HEK293 (cell line): ENCODE measurements at regions not wholly inside any gene's neighbourhood (a gene's known extent, or its start where the extent isn't known, plus 50 kb on each side); places are given as distances from the start of the nearest gene placed in this dataset.

Source experiments
- CTCF ChIA-PET: fragments of 350-600 bp; formaldehyde crosslinking; extraction: SDS; loops from one replicate; lab custom pipeline; 2021; ENCODE audit warnings: antibody characterized with exemption; lab: Yijun Ruan, JAX
- POLR2A ChIA-PET: fragments of 300-600 bp; formaldehyde crosslinking; extraction: SDS; loops from one replicate; lab custom pipeline; 2020; ENCODE audit warnings: antibody characterized with exemption, inconsistent platforms; lab: Yijun Ruan, JAX
- H3K27ac ChIP-seq: fragments of 200-500 bp; sonication (Bioruptor generic); 2 replicates; pipeline ENCODE4 v1.5.1; 2014; ENCODE audit warnings: low read depth, low read length, control low read depth, inconsistent platforms; ENCODE audit errors: extremely low read depth
- H3K36me3 ChIP-seq, 2 experiments: fragments of 200-500 bp in 1 of 2; sonication (Bioruptor generic) in 1 of 2; 1 replicate in 1 of 2; 2 replicates in 1 of 2; pipeline ENCODE4 v1.5.1; 2014 to 2017; ENCODE audit warnings: inconsistent platforms in 2 of 2, low read length in 2 of 2; ENCODE audit not compliant: control insufficient read depth in 2 of 2, insufficient read depth in 1 of 2
- H3K4me1 ChIP-seq: fragments of 200-500 bp; sonication (Bioruptor generic); 2 replicates; pipeline ENCODE4 v1.5.1; 2014; ENCODE audit warnings: mild to moderate bottlenecking, low read length, inconsistent platforms; ENCODE audit not compliant: control insufficient read depth, insufficient read depth
- H3K4me3 ChIP-seq: 2 replicates; pipeline ENCODE4 v1.5.1; 2011; ENCODE audit warnings: low read depth, mild to moderate bottlenecking, control low read depth, low read length, moderate library complexity
- H3K9me3 ChIP-seq: fragments of 200-500 bp; sonication (Bioruptor generic); 2 replicates; pipeline ENCODE4 v1.5.1; 2014; ENCODE audit warnings: low read depth, low read length, inconsistent platforms; ENCODE audit not compliant: control insufficient read depth, insufficient read depth
- GLIS1 ChIP-seq: fragments of 450-650 bp; formaldehyde crosslinking; IDR thresholded peaks from 2 replicates; pipeline ENCODE4 v1.5.1; 2016; ENCODE audit warnings: missing biosample characterization, missing genetic modification characterization
- TSHZ1 ChIP-seq: fragments of 450-650 bp; formaldehyde crosslinking; IDR thresholded peaks from 2 replicates; pipeline ENCODE4 v1.5.1; 2016; ENCODE audit warnings: missing biosample characterization, missing genetic modification characterization, borderline replicate concordance
- ZNF239 ChIP-seq: fragments of 450-650 bp; formaldehyde crosslinking; IDR thresholded peaks from 2 replicates; pipeline ENCODE4 v1.5.1; 2016; ENCODE audit warnings: missing biosample characterization, missing genetic modification characterization
- ZNF248 ChIP-seq: fragments of 450-650 bp; formaldehyde crosslinking; IDR thresholded peaks from 2 replicates; pipeline ENCODE4 v1.5.1; 2017; ENCODE audit warnings: missing biosample characterization, missing genetic modification characterization
- ZNF37A ChIP-seq: fragments of 450-650 bp; IDR thresholded peaks from 2 replicates; pipeline ENCODE4 v1.5.1; 2018; ENCODE audit warnings: missing biosample characterization, missing genetic modification characterization
- ZNF530 ChIP-seq: fragments of 450-650 bp; formaldehyde crosslinking; IDR thresholded peaks from 2 replicates; pipeline ENCODE4 v1.5.1; 2016; ENCODE audit warnings: low read depth, missing biosample characterization, missing genetic modification characterization
- ZNF555 ChIP-seq: fragments of 450-650 bp; formaldehyde crosslinking; conservative IDR thresholded peaks from 2 replicates; pipeline ENCODE4 v1.5.1; 2017; ENCODE audit warnings: missing biosample characterization, mild to moderate bottlenecking, missing genetic modification characterization, inconsistent platforms
- ZNF585B ChIP-seq: fragments of 450-650 bp; formaldehyde crosslinking; IDR thresholded peaks from 2 replicates; pipeline ENCODE4 v1.5.1; 2016; ENCODE audit warnings: missing biosample characterization, missing genetic modification characterization
- ZNF701 ChIP-seq: fragments of 450-650 bp; formaldehyde crosslinking; IDR thresholded peaks from 2 replicates; pipeline ENCODE4 v1.5.1; 2016; ENCODE audit warnings: missing biosample characterization, missing genetic modification characterization
- ZNF830 ChIP-seq: fragments of 450-650 bp; IDR thresholded peaks from 2 replicates; pipeline ENCODE4 v1.5.0; 2018; ENCODE audit warnings: missing biosample characterization, missing genetic modification characterization, low read depth, mild to moderate bottlenecking, moderate library complexity
- TF ChIP-seq, protein P1 (sequence below): fragments of 450-650 bp; formaldehyde crosslinking; IDR thresholded peaks from 2 replicates; pipeline ENCODE4 v1.5.1; 2016; ENCODE audit warnings: missing biosample characterization, missing genetic modification characterization

GRCh38 chr2:181177376-181177775 is 197.0 kb downstream of the UBE2E3 start:
- Histone ChIP-seq H3K36me3 (no peaks in the 10 kb centered on the region), H3K9me3 (no peaks in the 10 kb centered on the region), H3K27ac (no peak overlapping the region), H3K4me3 (no peak overlapping the region), H3K4me1 (no peaks in the 10 kb centered on the region)
- CTCF ChIA-PET = interaction anchor here (1.3 kb wide), 1 partner anchor 10 kb away, joined by 3 read pairs; no protein-coding TSS in a partner anchor
- no peak for TF ChIP-seq ZNF830 (tag by site-specific recombination)
- no peak for TF ChIP-seq ZNF248 (tag by site-specific recombination)
- no peak for TF ChIP-seq ZNF585B
- TF ChIP-seq ZNF555 = no peak
- no peak for TF ChIP-seq ZNF530 (tag by site-specific recombination)
- TF ChIP-seq ZNF239 (tag by site-specific recombination) = no peak
- TF ChIP-seq GLIS1 (tag by site-specific recombination) = no peak
- TF ChIP-seq ZNF701 (tag by site-specific recombination) = no peak
- TF ChIP-seq TSHZ1 (tag by site-specific recombination) = no peak
- POLR2A ChIA-PET = no interaction called here

- POLR2A ChIA-PET = no interaction called here
- H3K4me3 ChIP-seq = no peak overlapping the region
- H3K4me1 ChIP-seq = no peaks in the 10 kb centered on the region
- TF ChIP-seq, protein P1, sequence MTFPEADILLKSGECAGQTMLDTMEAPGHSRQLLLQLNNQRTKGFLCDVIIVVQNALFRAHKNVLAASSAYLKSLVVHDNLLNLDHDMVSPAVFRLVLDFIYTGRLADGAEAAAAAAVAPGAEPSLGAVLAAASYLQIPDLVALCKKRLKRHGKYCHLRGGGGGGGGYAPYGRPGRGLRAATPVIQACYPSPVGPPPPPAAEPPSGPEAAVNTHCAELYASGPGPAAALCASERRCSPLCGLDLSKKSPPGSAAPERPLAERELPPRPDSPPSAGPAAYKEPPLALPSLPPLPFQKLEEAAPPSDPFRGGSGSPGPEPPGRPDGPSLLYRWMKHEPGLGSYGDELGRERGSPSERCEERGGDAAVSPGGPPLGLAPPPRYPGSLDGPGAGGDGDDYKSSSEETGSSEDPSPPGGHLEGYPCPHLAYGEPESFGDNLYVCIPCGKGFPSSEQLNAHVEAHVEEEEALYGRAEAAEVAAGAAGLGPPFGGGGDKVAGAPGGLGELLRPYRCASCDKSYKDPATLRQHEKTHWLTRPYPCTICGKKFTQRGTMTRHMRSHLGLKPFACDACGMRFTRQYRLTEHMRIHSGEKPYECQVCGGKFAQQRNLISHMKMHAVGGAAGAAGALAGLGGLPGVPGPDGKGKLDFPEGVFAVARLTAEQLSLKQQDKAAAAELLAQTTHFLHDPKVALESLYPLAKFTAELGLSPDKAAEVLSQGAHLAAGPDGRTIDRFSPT (tag by site-specific recombination) = no peak
- no peak for TF ChIP-seq TSHZ1 (tag by site-specific recombination)
- TF ChIP-seq, all 188 proteins: peak for 0
- CTCF ChIA-PET = interaction anchor here (0.7 to 1.3 kb wide), 6 partner anchors 9 to 464 kb away, joined by 3 to 7 read pairs (median 3); no protein-coding TSS in a partner anchor
- Histone ChIP-seq H3K36me3 (no peaks in the 10 kb centered on the region), H3K27ac (no peak overlapping the region), H3K9me3 (no peaks in the 10 kb centered on the region)
Measured at GRCh38 chr2:181178130-181178529, 197.7 kb downstream of the UBE2E3 start.

- Histone ChIP-seq H3K27ac (no peak overlapping the region), H3K36me3 (no peaks in the 10 kb centered on the region), H3K4me1 (no peaks in the 10 kb centered on the region), H3K9me3 (no peaks in the 10 kb centered on the region)
- POLR2A ChIA-PET = no interaction called here
- TF ChIP-seq ZNF37A (tag by site-specific recombination) = no peak
- TF ChIP-seq, all 188 proteins: peak for 0
- no peak overlapping the region for H3K4me3 ChIP-seq
- CTCF ChIA-PET = interaction anchor here (0.5 to 1.2 kb wide), 6 partner anchors 9 to 531 kb away, joined by 3 to 7 read pairs (median 4); no protein-coding TSS in a partner anchor
Measured at GRCh38 chr2:181178823-181179412, 198.5 kb downstream of the UBE2E3 start.
